ENCODE measurements at regions not wholly inside any gene's neighbourhood (a gene's known extent, or its start where the extent isn't known, plus 50 kb on each side); places are given as distances from the start of the nearest gene placed in this dataset.

DNA sequence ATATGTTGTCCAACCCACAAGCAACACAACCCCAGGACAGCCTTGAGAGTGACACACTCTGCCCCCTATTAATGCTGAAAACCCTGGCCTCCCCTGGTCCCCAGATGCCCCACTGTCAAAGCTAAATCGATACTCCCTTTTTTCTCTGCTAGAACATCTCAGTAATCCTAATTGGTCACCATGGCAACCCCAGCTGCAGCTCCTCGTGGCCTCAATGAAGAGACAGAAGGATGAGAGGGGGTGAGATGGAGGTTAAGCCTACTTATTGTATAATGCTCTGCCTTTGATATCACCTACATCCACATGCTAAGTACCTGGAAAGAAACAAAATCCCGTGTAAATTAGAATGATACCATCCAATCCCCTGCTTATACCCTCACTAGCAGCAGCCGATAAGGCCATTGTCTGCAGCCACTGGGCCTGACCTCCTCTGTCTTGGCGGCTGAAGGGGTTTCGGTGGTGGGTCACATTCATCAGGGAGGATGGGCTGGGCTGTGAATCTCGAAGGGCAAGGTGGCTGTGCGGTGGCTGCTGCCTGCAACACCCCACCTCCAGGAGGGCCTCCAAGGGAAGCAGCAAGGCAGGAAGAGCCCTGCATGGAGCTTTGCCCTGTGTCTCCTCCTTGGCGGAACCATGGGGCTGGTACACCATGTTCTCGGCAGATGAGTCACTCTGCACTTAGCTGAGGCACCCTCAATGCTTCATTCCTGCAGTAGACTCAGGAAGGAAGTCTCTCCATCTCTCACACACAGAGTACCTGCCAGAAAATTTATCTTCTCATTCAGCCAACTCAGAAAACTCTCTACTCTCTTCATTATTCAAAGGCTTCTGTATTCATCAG, 399.5 kb downstream of the BUD13 start:
- Mint-ChIP-seq H3K27me3 (ENCODE audit: low read depth in 3 of 3) (peaks cover 5 to 8% (median 7%) of the 10 kb centered on the region in 3 donors), H3K36me3 (no peaks in the 10 kb centered on the region), H3K4me3 (no peak overlapping the region), H3K27ac (no peak overlapping the region), H3K9me3 (peaks cover 0 to 4% (median 0%) of the 10 kb centered on the region in 7 donors), H3K4me1 (no peaks in the 10 kb centered on the region)
- no peak overlapping the region for H3K27ac ChIP-seq (ENCODE audit: low read depth in 1 of 2, low read length in 2 of 2)
- no peak overlapping the region for H3K9ac ChIP-seq (ENCODE audit: insufficient read depth, low read length, poor library complexity, severe bottlenecking)
- no peak for DNase-seq
- H4K20me1 ChIP-seq (ENCODE audit: insufficient read depth, low read length) = no peaks in the 10 kb centered on the region
- H3K36me3 ChIP-seq (replicated peaks in 1 of 2; ENCODE audit: control insufficient read depth in 1 of 2, insufficient read depth in 2 of 2, low read length in 2 of 2) = no peaks in the 10 kb centered on the region
- H3K4me2 ChIP-seq (replicated peaks; ENCODE audit: extremely low read depth, low read length, poor library complexity, severe bottlenecking) = no peak overlapping the region
- peaks cover 0 to 4% of the 10 kb centered on the region in 2 donors for H3K27me3 ChIP-seq (ENCODE audit: control insufficient read depth in 2 of 2, insufficient read depth in 2 of 2, low read length in 2 of 2)
- H2AFZ ChIP-seq (ENCODE audit: insufficient read depth, low read depth, low read length, poor library complexity, severe bottlenecking) = no peak overlapping the region
- no peaks in the 10 kb centered on the region for H3K4me1 ChIP-seq (ENCODE audit: control insufficient read depth in 1 of 2, insufficient read depth in 2 of 2, low read length in 2 of 2)
- H3K79me2 ChIP-seq (ENCODE audit: insufficient read depth, low read length) = no peaks in the 10 kb centered on the region
- WGBS (ENCODE audit: insufficient coverage) = 96% methylated on average over 6 of the region's 10 CpGs
- intact Hi-C loops (cut with micrococcal nuclease) = no loop called here
- H3K4me3 ChIP-seq (replicated peaks in 1 of 3; ENCODE audit: low read depth in 2 of 3, low read length in 3 of 3) = no peak overlapping the region
- TF ChIP-seq, protein P1, sequence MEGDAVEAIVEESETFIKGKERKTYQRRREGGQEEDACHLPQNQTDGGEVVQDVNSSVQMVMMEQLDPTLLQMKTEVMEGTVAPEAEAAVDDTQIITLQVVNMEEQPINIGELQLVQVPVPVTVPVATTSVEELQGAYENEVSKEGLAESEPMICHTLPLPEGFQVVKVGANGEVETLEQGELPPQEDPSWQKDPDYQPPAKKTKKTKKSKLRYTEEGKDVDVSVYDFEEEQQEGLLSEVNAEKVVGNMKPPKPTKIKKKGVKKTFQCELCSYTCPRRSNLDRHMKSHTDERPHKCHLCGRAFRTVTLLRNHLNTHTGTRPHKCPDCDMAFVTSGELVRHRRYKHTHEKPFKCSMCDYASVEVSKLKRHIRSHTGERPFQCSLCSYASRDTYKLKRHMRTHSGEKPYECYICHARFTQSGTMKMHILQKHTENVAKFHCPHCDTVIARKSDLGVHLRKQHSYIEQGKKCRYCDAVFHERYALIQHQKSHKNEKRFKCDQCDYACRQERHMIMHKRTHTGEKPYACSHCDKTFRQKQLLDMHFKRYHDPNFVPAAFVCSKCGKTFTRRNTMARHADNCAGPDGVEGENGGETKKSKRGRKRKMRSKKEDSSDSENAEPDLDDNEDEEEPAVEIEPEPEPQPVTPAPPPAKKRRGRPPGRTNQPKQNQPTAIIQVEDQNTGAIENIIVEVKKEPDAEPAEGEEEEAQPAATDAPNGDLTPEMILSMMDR (IDR thresholded peaks at IDR 0.05) = no peak
- no peaks in the 10 kb centered on the region for H3K9me3 ChIP-seq (replicated peaks in 1 of 2; ENCODE audit: control insufficient read depth in 1 of 2, insufficient read depth in 1 of 2, low read length in 2 of 2)

DNA sequence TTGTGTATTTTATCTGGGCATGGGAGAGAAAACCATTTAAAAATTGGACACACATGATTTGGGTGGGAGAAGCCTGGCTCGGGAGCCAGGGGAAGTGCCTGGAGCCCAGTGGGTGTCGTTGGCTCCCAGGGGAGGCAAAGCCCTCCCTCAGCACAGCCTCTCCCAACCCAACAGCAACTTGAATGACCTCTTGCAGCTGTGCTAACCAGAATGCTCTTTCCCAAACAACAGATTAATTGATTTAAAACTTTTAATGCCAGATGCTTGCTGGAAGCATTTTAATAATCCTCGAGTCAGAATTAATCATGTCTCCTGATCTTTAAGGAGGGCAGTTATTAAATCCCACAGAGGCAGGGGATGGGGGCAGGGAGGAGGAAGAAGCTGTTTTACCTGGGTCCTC, 401.6 kb downstream of the BUD13 start:
- H3K27me3 ChIP-seq (ENCODE audit: control insufficient read depth in 2 of 2, insufficient read depth in 2 of 2, low read length in 2 of 2) = peaks cover 0 to 4% of the 10 kb centered on the region in 2 donors
- Mint-ChIP-seq H3K27ac (no peak overlapping the region), H3K27me3 (ENCODE audit: low read depth in 3 of 3) (peaks cover 5 to 10% (median 5%) of the 10 kb centered on the region in 3 donors), H3K36me3 (no peaks in the 10 kb centered on the region), H3K4me1 (no peaks in the 10 kb centered on the region), H3K4me3 (no peak overlapping the region), H3K9me3 (peaks cover 0 to 2% (median 0%) of the 10 kb centered on the region in 7 donors)
- no peak overlapping the region for H3K27ac ChIP-seq (ENCODE audit: low read depth in 1 of 2, low read length in 2 of 2)
- intact Hi-C loops (cut with micrococcal nuclease) = no loop called here
- H3K36me3 ChIP-seq (replicated peaks in 1 of 2; ENCODE audit: control insufficient read depth in 1 of 2, insufficient read depth in 2 of 2, low read length in 2 of 2) = no peaks in the 10 kb centered on the region
- H4K20me1 ChIP-seq (ENCODE audit: insufficient read depth, low read length) = no peaks in the 10 kb centered on the region
- no peaks in the 10 kb centered on the region for H3K79me2 ChIP-seq (ENCODE audit: insufficient read depth, low read length)
- DNase-seq = no peak
- TF ChIP-seq, protein P1 (IDR thresholded peaks at IDR 0.05) = no peak
- no peaks in the 10 kb centered on the region for H3K4me1 ChIP-seq (ENCODE audit: control insufficient read depth in 1 of 2, insufficient read depth in 2 of 2, low read length in 2 of 2)
- no peaks in the 10 kb centered on the region for H3K9me3 ChIP-seq (replicated peaks in 1 of 2; ENCODE audit: control insufficient read depth in 1 of 2, insufficient read depth in 1 of 2, low read length in 2 of 2)
- H3K4me3 ChIP-seq (replicated peaks in 1 of 3; ENCODE audit: low read depth in 2 of 3, low read length in 3 of 3) = no peak overlapping the region
- no CpG with 5 or more reads among the region's 3 CpGs for WGBS (ENCODE audit: insufficient coverage)
- no peak overlapping the region for H2AFZ ChIP-seq (ENCODE audit: insufficient read depth, low read depth, low read length, poor library complexity, severe bottlenecking)
- H3K4me2 ChIP-seq (replicated peaks; ENCODE audit: extremely low read depth, low read length, poor library complexity, severe bottlenecking) = no peak overlapping the region
- no peak overlapping the region for H3K9ac ChIP-seq (ENCODE audit: insufficient read depth, low read length, poor library complexity, severe bottlenecking)

Measured in CD14-positive monocyte (primary cell).